ENCODE measurements at regions not wholly inside any gene's neighbourhood (a gene's known extent, or its start where the extent isn't known, plus 50 kb on each side); places are given as distances from the start of the nearest gene placed in this dataset.

- DNase-seq (ENCODE audit: extremely low read depth, low read depth): no peak
- TF ChIP-seq, protein P1, sequence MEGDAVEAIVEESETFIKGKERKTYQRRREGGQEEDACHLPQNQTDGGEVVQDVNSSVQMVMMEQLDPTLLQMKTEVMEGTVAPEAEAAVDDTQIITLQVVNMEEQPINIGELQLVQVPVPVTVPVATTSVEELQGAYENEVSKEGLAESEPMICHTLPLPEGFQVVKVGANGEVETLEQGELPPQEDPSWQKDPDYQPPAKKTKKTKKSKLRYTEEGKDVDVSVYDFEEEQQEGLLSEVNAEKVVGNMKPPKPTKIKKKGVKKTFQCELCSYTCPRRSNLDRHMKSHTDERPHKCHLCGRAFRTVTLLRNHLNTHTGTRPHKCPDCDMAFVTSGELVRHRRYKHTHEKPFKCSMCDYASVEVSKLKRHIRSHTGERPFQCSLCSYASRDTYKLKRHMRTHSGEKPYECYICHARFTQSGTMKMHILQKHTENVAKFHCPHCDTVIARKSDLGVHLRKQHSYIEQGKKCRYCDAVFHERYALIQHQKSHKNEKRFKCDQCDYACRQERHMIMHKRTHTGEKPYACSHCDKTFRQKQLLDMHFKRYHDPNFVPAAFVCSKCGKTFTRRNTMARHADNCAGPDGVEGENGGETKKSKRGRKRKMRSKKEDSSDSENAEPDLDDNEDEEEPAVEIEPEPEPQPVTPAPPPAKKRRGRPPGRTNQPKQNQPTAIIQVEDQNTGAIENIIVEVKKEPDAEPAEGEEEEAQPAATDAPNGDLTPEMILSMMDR (IDR thresholded peaks at IDR 0.05; ENCODE audit: low read depth, low read length): no peak
These were observed 1012.2 kb downstream of the SQOR start for GRCh38 chr15:46647046-46647445.

- TF ChIP-seq, protein P1 (IDR thresholded peaks at IDR 0.05; ENCODE audit: low read depth, low read length): no peak
- no peak for DNase-seq (ENCODE audit: extremely low read depth, low read depth)
These were observed 1017.4 kb downstream of the SQOR start for GRCh38 chr15:46652266-46652665.

DNA sequence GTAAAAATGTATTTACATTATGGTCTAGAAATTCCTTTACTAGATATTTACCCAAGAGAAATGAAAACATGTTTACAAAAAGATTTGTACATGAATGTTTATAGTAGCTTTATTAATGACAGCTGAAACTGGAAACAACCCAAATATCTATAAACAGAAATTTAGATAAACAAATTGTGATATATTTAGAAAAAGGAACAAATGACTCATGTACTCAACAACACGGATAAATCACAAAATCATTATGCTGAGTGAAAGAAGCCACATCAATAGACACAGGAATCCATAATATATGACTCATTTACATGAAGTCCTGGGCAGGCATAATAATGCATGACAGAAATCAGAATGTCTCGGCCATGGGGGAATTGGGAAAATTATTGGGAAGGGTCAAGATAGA lies 1020.2 kb downstream of the SQOR start:
- TF ChIP-seq, protein P1 (IDR thresholded peaks at IDR 0.05; ENCODE audit: low read depth, low read length): no peak
- no peak for DNase-seq (ENCODE audit: extremely low read depth, low read depth)

DNA sequence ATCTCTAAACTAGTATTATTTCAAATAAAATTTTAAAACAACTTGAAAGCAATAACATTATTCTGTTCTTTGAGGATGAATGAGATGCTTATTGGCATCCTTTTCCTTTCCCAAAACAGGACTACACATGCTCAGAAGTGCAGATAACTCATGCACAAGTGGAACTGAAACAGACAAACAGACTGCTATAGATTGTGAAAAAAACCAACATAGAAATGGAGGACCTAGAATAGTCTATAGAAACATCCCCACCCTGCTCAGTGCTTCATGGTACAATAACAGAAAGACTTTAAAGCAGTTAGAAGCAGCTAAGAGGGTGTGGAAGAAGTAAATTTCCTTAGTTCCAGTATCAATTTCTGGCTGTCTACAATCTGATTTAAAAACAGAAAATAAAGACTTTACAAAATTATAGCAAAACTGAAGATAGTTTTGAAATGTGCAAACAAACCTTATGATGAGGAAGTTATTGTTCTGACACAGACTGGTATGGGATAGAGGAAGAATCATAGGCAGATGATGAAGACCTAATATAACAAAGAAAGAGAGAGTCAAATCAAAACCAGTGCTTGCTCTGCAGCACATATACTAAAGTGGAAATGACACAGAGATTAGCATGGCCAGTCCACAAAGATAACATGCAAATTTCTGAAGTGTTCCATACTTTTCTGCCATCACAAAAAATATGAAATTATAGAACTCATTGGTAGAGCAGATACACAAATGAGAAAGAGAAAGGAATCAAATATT lies 1025.4 kb downstream of the SQOR start:
- TF ChIP-seq, protein P1 (IDR thresholded peaks at IDR 0.05; ENCODE audit: low read depth, low read length): no peak
- DNase-seq (ENCODE audit: extremely low read depth, low read depth): no peak

DNA sequence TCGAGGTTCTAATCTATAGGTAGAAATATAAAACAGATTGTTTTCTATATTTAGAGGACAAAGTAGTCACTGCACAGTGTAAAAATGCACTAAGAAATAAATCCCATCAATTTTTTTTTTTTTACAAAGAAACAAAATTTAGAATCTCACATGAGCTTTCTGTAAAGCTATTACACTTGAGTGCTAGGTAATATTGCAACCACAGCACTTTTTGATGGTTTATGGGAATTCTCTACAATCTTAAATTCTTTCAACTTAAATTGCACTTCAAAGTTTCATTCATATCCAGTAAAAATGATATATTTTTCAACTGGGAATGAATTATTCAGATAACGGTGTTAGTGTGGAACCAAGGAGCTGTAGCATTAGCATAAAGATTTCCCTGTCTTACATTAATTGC lies 1035.4 kb downstream of the SQOR start:
- DNase-seq (ENCODE audit: extremely low read depth, low read depth): no peak

DNA sequence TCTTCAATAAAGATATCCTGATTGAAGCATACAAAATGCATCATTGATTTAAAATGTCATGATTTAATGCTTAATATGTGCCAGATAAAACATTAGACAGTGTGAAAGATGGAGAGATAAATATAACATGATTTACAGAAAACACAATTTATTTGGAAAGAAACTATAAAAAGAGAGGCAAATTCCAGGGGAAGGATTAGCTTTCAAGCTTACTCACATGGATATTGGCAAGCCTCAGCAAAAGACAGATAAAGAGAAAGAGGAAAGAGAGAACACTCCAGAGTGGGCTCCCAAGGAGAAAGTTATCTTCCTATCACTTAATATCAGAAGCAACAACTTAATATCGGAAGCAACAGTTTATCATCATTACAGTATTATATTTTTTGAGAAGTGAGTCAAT lies 1036.5 kb downstream of the SQOR start:
- TF ChIP-seq, protein P1 (IDR thresholded peaks at IDR 0.05; ENCODE audit: low read depth, low read length): no peak
- DNase-seq (ENCODE audit: extremely low read depth, low read depth): no peak

More for the DNA sequence above, 1035.4 kb downstream of the SQOR start:
- TF ChIP-seq, protein P1 (IDR thresholded peaks at IDR 0.05; ENCODE audit: low read depth, low read length): no peak

DNA sequence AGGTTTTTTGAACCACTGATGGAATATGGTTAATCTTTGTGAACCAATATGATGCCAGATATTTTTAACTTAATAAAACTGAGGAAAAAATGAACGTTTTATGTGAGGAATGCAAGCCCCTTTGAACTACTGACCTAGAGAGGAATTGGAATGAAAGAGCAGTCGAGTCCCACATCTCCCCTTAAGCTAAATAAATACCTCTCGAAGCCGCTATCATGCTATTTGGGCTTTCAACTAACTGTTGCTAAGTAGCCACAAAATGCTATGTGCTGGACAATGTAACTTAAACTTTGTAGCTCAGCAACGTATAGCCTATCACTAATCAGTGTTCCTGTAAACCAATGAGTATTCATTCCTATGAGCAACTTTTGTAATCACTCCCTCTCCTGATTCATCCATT lies 1037.2 kb downstream of the SQOR start:
- TF ChIP-seq, protein P1 (IDR thresholded peaks at IDR 0.05; ENCODE audit: low read depth, low read length): no peak
- DNase-seq (ENCODE audit: extremely low read depth, low read depth): no peak

Measured in AG09319 (cell line).